GM18520 (cell line): ENCODE measurements at regions not wholly inside any gene's neighbourhood (a gene's known extent, or its start where the extent isn't known, plus 50 kb on each side); places are given as distances from the start of the nearest gene placed in this dataset.

Source experiments
- ATAC-seq: cut with Tn5 transposase; IDR thresholded peaks from one replicate; pipeline ENCODE4 v1.9.1; 2021; ENCODE audit not compliant: unreplicated experiment

GRCh38 chr15:70508561-70509281 lies 254.6 kb downstream of the UACA start:
- ATAC-seq: no peak

GRCh38 chr15:70507772-70508371 lies 255.5 kb downstream of the UACA start:
- no peak for ATAC-seq

- no peak for ATAC-seq
These were observed 257.1 kb downstream of the UACA start for GRCh38 chr15:70505936-70506912.

GRCh38 chr15:70505411-70505919 lies 257.9 kb downstream of the UACA start:
- no peak for ATAC-seq

GRCh38 chr15:70504988-70505387 lies 258.4 kb downstream of the UACA start:
- ATAC-seq: no peak

- peak; percentile 28 for ATAC-seq
These were observed 258.9 kb downstream of the UACA start for GRCh38 chr15:70504299-70504951.

GRCh38 chr15:70503798-70504298 lies 259.5 kb downstream of the UACA start:
- no peak for ATAC-seq

- peak; percentile 27 for ATAC-seq
These were observed 260.1 kb downstream of the UACA start for GRCh38 chr15:70503073-70503745.

GRCh38 chr15:70502529-70502928 lies 260.8 kb downstream of the UACA start:
- no peak for ATAC-seq

- no peak for ATAC-seq
These were observed 261.5 kb downstream of the UACA start for GRCh38 chr15:70501849-70502248.

GRCh38 chr15:70501121-70501727 lies 262.1 kb downstream of the UACA start:
- ATAC-seq: no peak

GRCh38 chr15:70499791-70500190 lies 263.6 kb downstream of the UACA start:
- ATAC-seq: no peak

GRCh38 chr15:70498096-70498626 lies 265.2 kb downstream of the UACA start:
- ATAC-seq: no peak

GRCh38 chr15:70497661-70498060 lies 265.7 kb downstream of the UACA start:
- ATAC-seq: no peak

GRCh38 chr15:70495991-70496599 lies 267.3 kb downstream of the UACA start:
- no peak for ATAC-seq

GRCh38 chr15:70494852-70495571 lies 268.3 kb downstream of the UACA start:
- ATAC-seq: no peak

GRCh38 chr15:70494517-70494851 lies 268.9 kb downstream of the UACA start:
- ATAC-seq: no peak

- no peak for ATAC-seq
These were observed 269.4 kb downstream of the UACA start for GRCh38 chr15:70493787-70494516.
